Fibroblast of skin of scalp (primary cell): ENCODE measurements at regions not wholly inside any gene's neighbourhood (a gene's known extent, or its start where the extent isn't known, plus 50 kb on each side); places are given as distances from the start of the nearest gene placed in this dataset.
A peak's percentile ranks its signal among the peaks of the same experiment; 100 is the strongest.
"Not testable (repeated sequence)": the region's sequence is repeated elsewhere in the genome, so short reads cannot be mapped to it uniquely, and the experiment has no call there.

ENCODE experiments used
- DNase-seq: peaks from one replicate; pipeline ENCODE4 v3.0.0-alpha.2; 2013

- no peak for DNase-seq
Measured at GRCh38 chr18:76720683-76721082, 101.7 kb upstream of the ZNF236 start.

GRCh38 chr18:76715012-76715610, 107.2 kb upstream of the ZNF236 start:
- no peak for DNase-seq

GRCh38 chr18:76713432-76713831, 108.9 kb upstream of the ZNF236 start:
- DNase-seq, result no peak

- DNase-seq, result no peak
Measured at GRCh38 chr18:76712511-76713140, 109.7 kb upstream of the ZNF236 start.

- no peak for DNase-seq
Measured at GRCh38 chr18:76710646-76711520, 111.5 kb upstream of the ZNF236 start.

GRCh38 chr18:76709659-76710645, 112.4 kb upstream of the ZNF236 start:
- DNase-seq, result peak; percentile 72

GRCh38 chr18:76708722-76709353, 113.5 kb upstream of the ZNF236 start:
- no peak for DNase-seq

- DNase-seq, result no peak
Measured at GRCh38 chr18:76708071-76708721, 114.2 kb upstream of the ZNF236 start.

GRCh38 chr18:76707534-76707933, 114.8 kb upstream of the ZNF236 start:
- no peak for DNase-seq

- not testable (repeated sequence) for DNase-seq
Measured at GRCh38 chr18:76704589-76704988, 117.8 kb upstream of the ZNF236 start.

GRCh38 chr18:76699923-76700322, 122.4 kb upstream of the ZNF236 start:
- no peak for DNase-seq

GRCh38 chr18:76697441-76697901, 124.9 kb upstream of the ZNF236 start:
- peak; percentile 13 for DNase-seq

- peak; percentile 15 for DNase-seq
Measured at GRCh38 chr18:76691800-76692199, 130.6 kb upstream of the ZNF236 start.

GRCh38 chr18:76689646-76690264, 132.6 kb upstream of the ZNF236 start:
- DNase-seq, result no peak

- no peak for DNase-seq
Measured at GRCh38 chr18:76688724-76689472, 133.5 kb upstream of the ZNF236 start.

GRCh38 chr18:76687304-76687962, 134.9 kb upstream of the ZNF236 start:
- DNase-seq, result no peak

- peak; percentile 53 for DNase-seq
Measured at GRCh38 chr18:76686737-76687231, 135.6 kb upstream of the ZNF236 start.

- no peak for DNase-seq
Measured at GRCh38 chr18:76685860-76686259, 136.5 kb upstream of the ZNF236 start.

GRCh38 chr18:76685402-76685801, 137.0 kb upstream of the ZNF236 start:
- DNase-seq, result no peak
